ENCODE measurements at regions not wholly inside any gene's neighbourhood (a gene's known extent, or its start where the extent isn't known, plus 50 kb on each side); places are given as distances from the start of the nearest gene placed in this dataset.

DNA sequence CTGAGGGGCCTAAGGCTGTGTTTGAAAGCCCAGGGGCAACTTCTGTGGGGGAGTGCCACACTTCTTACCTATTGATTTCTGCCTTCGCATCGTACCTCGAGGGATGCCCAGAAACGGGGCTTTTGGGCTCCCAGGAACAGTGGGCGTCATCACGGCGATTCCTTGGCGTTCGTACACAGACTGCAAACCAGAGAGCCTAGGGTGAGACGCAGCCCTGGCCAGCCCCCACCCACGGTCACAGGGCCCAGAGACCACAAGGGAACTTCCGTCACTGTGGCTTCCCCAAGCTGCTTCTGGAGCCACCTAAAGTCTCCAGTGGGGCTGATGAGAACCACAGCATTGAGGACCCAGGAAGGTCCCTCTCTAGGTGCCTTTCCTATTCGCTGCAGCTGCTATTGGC lies 91.9 kb downstream of the CTTN start:
- TF ChIP-seq EZH2 (IDR thresholded peaks at IDR 0.05; ENCODE audit: insufficient read depth, poor library complexity, severe bottlenecking) = no peak
- no peak for TF ChIP-seq EZH2phosphoT487 (IDR thresholded peaks at IDR 0.05; ENCODE audit: insufficient read depth, low read depth)
- WGBS, 2 experiments (ENCODE audit: low coverage in 1 of 2, low lambda C conversion rate in 2 of 2, missing lambda C conversion rate in 2 of 2) = 52 to 57% methylated on average over 13 of the region's 13 CpGs
- Histone ChIP-seq H2AFZ (no peak overlapping the region), H3K27me3 (replicated peaks; ENCODE audit: insufficient read depth) (no peaks in the 10 kb centered on the region), H3K9me3 (ENCODE audit: low read depth) (no peaks in the 10 kb centered on the region), H3K4me2 (ENCODE audit: unreplicated experiment) (no peak overlapping the region), H3K9me2 (ENCODE audit: insufficient read depth) (no peaks in the 10 kb centered on the region), H4K20me1 (ENCODE audit: insufficient read depth) (no peaks in the 10 kb centered on the region), H3K79me2 (ENCODE audit: insufficient read depth) (no peaks in the 10 kb centered on the region), H3F3A (ENCODE audit: insufficient read depth) (no peaks in the 10 kb centered on the region), H3K9ac (no peak overlapping the region), H3K36me3 (ENCODE audit: low read depth) (no peaks in the 10 kb centered on the region), H3K27ac (no peak overlapping the region), H3K4me1 (ENCODE audit: insufficient read depth) (no peaks in the 10 kb centered on the region), H3K4me3 (no peak overlapping the region)
- no peak for DNase-seq
- in situ Hi-C loops (cut with MboI) = no loop called here

DNA sequence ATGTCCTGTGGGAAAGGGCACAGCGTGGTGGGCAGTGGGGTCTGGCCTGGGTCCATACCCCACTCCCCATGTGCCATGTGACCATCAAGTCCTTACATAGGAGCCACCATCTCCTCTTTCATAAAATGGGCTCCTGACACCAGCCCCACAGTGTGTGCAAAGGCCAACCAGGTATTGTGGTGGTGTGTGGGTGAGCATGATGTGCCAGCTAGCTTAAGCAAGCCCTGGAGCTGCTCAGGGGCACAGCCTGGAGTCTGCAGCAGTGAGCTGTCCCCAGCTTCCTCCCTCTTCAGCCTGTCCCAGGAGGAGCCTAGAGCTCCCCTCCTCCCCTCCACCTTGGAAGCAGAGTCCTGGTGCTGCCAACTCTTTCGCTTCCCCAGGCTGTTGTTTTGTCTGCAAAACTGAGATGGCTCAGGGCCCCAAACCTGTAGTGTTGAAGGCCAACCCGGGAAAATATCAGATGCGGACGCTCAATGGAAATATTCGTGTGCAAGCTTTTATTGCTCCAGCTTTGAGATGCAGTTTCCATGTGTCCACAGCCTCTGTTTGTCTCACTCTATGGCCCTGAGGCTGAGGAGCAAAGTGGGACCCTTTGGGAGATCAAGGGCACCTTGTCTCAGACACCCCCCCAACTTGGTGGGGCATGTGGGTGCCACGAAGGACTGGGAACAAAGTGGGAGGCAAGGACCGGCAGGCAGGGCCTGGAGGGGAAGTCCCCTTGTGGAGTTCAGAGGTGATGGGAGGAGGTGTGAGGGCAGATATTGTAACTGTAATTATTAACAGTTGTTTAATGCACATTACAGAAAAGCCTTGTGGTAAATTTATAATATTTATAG lies 92.6 kb downstream of the CTTN start:
- no peaks in the 10 kb centered on the region for H3K9me3 ChIP-seq (ENCODE audit: low read depth)
- TF ChIP-seq EZH2phosphoT487 (IDR thresholded peaks at IDR 0.05; ENCODE audit: insufficient read depth, low read depth) (no peak), EZH2 (IDR thresholded peaks at IDR 0.05; ENCODE audit: insufficient read depth, poor library complexity, severe bottlenecking) (no peak)
- no peaks in the 10 kb centered on the region for H3K27me3 ChIP-seq (replicated peaks; ENCODE audit: insufficient read depth)
- 59 to 75% methylated on average over 7 of the region's 8 CpGs for WGBS, 2 experiments (ENCODE audit: low coverage in 1 of 2, low lambda C conversion rate in 2 of 2, missing lambda C conversion rate in 2 of 2)
- no peaks in the 10 kb centered on the region for H3K4me1 ChIP-seq (ENCODE audit: insufficient read depth)
- H3K4me3 ChIP-seq = no peak overlapping the region
- no peak overlapping the region for H3K27ac ChIP-seq
- in situ Hi-C loops (cut with MboI) = no loop called here
- no peak overlapping the region for H3K9ac ChIP-seq
- no peaks in the 10 kb centered on the region for H3K36me3 ChIP-seq (ENCODE audit: low read depth)
- no peak overlapping the region for H2AFZ ChIP-seq
- H3K79me2 ChIP-seq (ENCODE audit: insufficient read depth) = no peaks in the 10 kb centered on the region
- H4K20me1 ChIP-seq (ENCODE audit: insufficient read depth) = no peaks in the 10 kb centered on the region
- H3K4me2 ChIP-seq (ENCODE audit: unreplicated experiment) = no peak overlapping the region
- no peaks in the 10 kb centered on the region for H3K9me2 ChIP-seq (ENCODE audit: insufficient read depth)
- H3F3A ChIP-seq (ENCODE audit: insufficient read depth) = no peaks in the 10 kb centered on the region
- no peak for DNase-seq

DNA sequence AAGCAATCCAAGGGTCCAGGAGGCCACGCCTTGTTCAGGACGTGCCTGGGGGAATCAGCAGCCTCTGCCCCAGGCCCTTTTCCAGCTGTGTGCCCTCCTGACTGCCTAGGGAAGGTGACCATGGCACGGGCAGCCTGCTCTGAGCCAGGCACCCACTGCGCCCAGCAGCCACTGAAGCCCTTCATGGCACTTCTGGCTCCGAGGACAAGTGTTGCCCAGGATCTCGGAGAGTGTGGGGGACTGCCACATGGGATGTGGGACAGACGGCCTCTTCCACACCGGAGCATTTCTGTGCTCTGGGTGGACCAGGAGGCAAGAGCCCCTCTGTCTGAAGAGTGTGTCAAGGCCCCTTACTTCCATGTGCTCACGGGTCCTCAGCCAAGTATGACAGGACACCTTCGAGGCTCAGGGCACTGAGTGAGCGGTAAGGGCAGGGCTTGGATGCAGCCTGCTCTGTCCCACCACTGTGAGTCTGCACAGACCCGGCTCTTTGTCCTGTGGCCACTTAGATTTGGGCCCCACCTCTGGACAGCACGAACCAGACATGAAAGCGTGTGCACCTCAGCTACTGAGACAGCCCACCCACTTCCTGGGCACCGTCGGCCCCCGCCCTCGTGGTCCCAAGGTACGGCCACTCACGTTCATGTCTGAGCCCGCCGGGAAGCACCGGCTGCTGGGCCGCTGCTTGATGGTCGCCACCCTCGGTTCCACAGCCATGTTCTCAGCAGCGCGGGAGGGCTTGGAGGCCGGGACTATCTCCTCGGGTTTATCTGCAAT lies 93.6 kb downstream of the CTTN start:
- H3K9me3 ChIP-seq (ENCODE audit: low read depth) = no peaks in the 10 kb centered on the region
- H4K20me1 ChIP-seq (ENCODE audit: insufficient read depth) = no peaks in the 10 kb centered on the region
- H3K9me2 ChIP-seq (ENCODE audit: insufficient read depth) = no peaks in the 10 kb centered on the region
- no peaks in the 10 kb centered on the region; the same call in 1 of the 2 replicates for H3K27me3 ChIP-seq (replicated peaks; ENCODE audit: insufficient read depth)
- no peak overlapping the region for H3K9ac ChIP-seq
- no peaks in the 10 kb centered on the region for H3F3A ChIP-seq (ENCODE audit: insufficient read depth)
- H3K27ac ChIP-seq = no peak overlapping the region
- TF ChIP-seq EZH2 (IDR thresholded peaks at IDR 0.05; ENCODE audit: insufficient read depth, poor library complexity, severe bottlenecking) = no peak
- TF ChIP-seq EZH2phosphoT487 (IDR thresholded peaks at IDR 0.05; ENCODE audit: insufficient read depth, low read depth) = no peak
- H3K4me3 ChIP-seq = no peak overlapping the region
- H3K79me2 ChIP-seq (ENCODE audit: insufficient read depth) = no peaks in the 10 kb centered on the region
- no peak for DNase-seq
- H3K36me3 ChIP-seq (ENCODE audit: low read depth) = no peaks in the 10 kb centered on the region
- no peaks in the 10 kb centered on the region for H3K4me1 ChIP-seq (ENCODE audit: insufficient read depth)
- WGBS, 2 experiments (ENCODE audit: low coverage in 1 of 2, low lambda C conversion rate in 2 of 2, missing lambda C conversion rate in 2 of 2) = 68 to 69% methylated on average over 30 of the region's 30 CpGs
- in situ Hi-C loops (cut with MboI) = no loop called here
- no peak overlapping the region for H3K4me2 ChIP-seq (ENCODE audit: unreplicated experiment)
- H2AFZ ChIP-seq = no peak overlapping the region

DNA sequence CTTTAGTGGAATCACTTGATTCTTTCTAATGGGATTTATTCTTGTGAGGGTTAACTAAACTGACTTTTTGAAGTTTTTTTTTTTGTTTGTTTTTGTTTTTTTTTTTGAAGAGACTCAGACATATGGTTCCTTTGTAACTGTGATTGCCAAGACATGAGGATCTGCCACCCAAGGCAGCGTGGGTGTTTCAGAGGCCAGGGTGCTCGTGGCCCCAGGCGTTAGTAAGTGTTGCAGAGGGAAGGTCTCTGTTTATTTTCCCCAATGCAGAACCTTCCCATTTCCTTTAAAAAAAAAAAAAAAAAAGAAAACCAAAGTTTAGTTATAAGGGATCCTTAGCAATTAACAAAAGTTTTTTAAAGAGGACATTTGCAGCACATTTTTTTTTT lies 94.8 kb downstream of the CTTN start:
- Histone ChIP-seq H4K20me1 (ENCODE audit: insufficient read depth) (no peaks in the 10 kb centered on the region), H3K9me3 (ENCODE audit: low read depth) (no peaks in the 10 kb centered on the region), H2AFZ (no peak overlapping the region), H3K79me2 (ENCODE audit: insufficient read depth) (no peaks in the 10 kb centered on the region), H3K9ac (no peak overlapping the region), H3K9me2 (ENCODE audit: insufficient read depth) (no peaks in the 10 kb centered on the region), H3K4me1 (ENCODE audit: insufficient read depth) (no peaks in the 10 kb centered on the region), H3F3A (ENCODE audit: insufficient read depth) (no peaks in the 10 kb centered on the region), H3K4me2 (ENCODE audit: unreplicated experiment) (no peak overlapping the region), H3K36me3 (ENCODE audit: low read depth) (no peaks in the 10 kb centered on the region), H3K27me3 (replicated peaks; ENCODE audit: insufficient read depth) (no peaks in the 10 kb centered on the region; the same call in 1 of the 2 replicates), H3K27ac (no peak overlapping the region), H3K4me3 (no peak overlapping the region)
- no peak for DNase-seq
- TF ChIP-seq EZH2phosphoT487 (IDR thresholded peaks at IDR 0.05; ENCODE audit: insufficient read depth, low read depth) = no peak
- in situ Hi-C loops (cut with MboI) = no loop called here
- WGBS, 2 experiments (ENCODE audit: low coverage in 1 of 2, low lambda C conversion rate in 2 of 2, missing lambda C conversion rate in 2 of 2) = 43 to 62% methylated on average over 3 of the region's 3 CpGs

Data from GM23248 (cell line).